ENCODE measurements at regions not wholly inside any gene's neighbourhood (a gene's known extent, or its start where the extent isn't known, plus 50 kb on each side); places are given as distances from the start of the nearest gene placed in this dataset.

GRCh38 chr22:49290711-49291110 lies 537.0 kb downstream of the BRD1 start:
- DNase-seq (ENCODE audit: low read depth in 3 of 3) = no peak

- no peak for DNase-seq (ENCODE audit: low read depth in 3 of 3)
Measured at GRCh38 chr22:49289822-49290679, 537.6 kb downstream of the BRD1 start.

GRCh38 chr22:49286181-49286760 lies 541.4 kb downstream of the BRD1 start:
- DNase-seq (ENCODE audit: low read depth in 3 of 3) = no peak

GRCh38 chr22:49284931-49285330 lies 542.7 kb downstream of the BRD1 start:
- DNase-seq (ENCODE audit: low read depth in 3 of 3) = no peak

GRCh38 chr22:49284056-49284784 lies 543.5 kb downstream of the BRD1 start:
- DNase-seq (ENCODE audit: low read depth in 3 of 3) = no peak

- no peak for DNase-seq (ENCODE audit: low read depth in 3 of 3)
Measured at GRCh38 chr22:49282596-49282995, 545.1 kb downstream of the BRD1 start.

GRCh38 chr22:49281467-49282340 lies 546.0 kb downstream of the BRD1 start:
- DNase-seq (ENCODE audit: low read depth in 3 of 3) = no peak

GRCh38 chr22:49278340-49278739 lies 549.3 kb downstream of the BRD1 start:
- DNase-seq (ENCODE audit: low read depth in 3 of 3) = no peak

GRCh38 chr22:49276567-49276966 lies 551.1 kb downstream of the BRD1 start:
- DNase-seq (ENCODE audit: low read depth in 3 of 3) = no peak

- DNase-seq (ENCODE audit: low read depth in 3 of 3) = no peak
Measured at GRCh38 chr22:49274754-49275380, 552.8 kb downstream of the BRD1 start.

GRCh38 chr22:49272546-49273125 lies 555.0 kb downstream of the BRD1 start:
- DNase-seq (ENCODE audit: low read depth in 3 of 3) = no peak

GRCh38 chr22:49271831-49272230 lies 555.8 kb downstream of the BRD1 start:
- no peak for DNase-seq (ENCODE audit: low read depth in 3 of 3)

- no peak for DNase-seq (ENCODE audit: low read depth in 3 of 3)
Measured at GRCh38 chr22:49271369-49271727, 556.3 kb downstream of the BRD1 start.

- DNase-seq (ENCODE audit: low read depth in 3 of 3) = no peak
Measured at GRCh38 chr22:49270595-49271368, 556.9 kb downstream of the BRD1 start.

- DNase-seq (ENCODE audit: low read depth in 3 of 3) = no peak
Measured at GRCh38 chr22:49269928-49270327, 557.7 kb downstream of the BRD1 start.

- no peak for DNase-seq (ENCODE audit: low read depth in 3 of 3)
Measured at GRCh38 chr22:49269371-49269770, 558.3 kb downstream of the BRD1 start.

GRCh38 chr22:49268924-49269323 lies 558.7 kb downstream of the BRD1 start:
- no peak for DNase-seq (ENCODE audit: low read depth in 3 of 3)

- no peak for DNase-seq (ENCODE audit: low read depth in 3 of 3)
Measured at GRCh38 chr22:49267996-49268395, 559.7 kb downstream of the BRD1 start.

GRCh38 chr22:49266561-49267519 lies 560.8 kb downstream of the BRD1 start:
- no peak for DNase-seq (ENCODE audit: low read depth in 3 of 3)

Data from stimulated activated CD4-positive, alpha-beta T cell treated with anti-CD3 and anti-CD28 coated beads, TNF-alpha, amount 100 ng/mL, for 48 hours (primary cell).